ENCODE measurements at regions not wholly inside any gene's neighbourhood (a gene's known extent, or its start where the extent isn't known, plus 50 kb on each side); places are given as distances from the start of the nearest gene placed in this dataset.

DNA sequence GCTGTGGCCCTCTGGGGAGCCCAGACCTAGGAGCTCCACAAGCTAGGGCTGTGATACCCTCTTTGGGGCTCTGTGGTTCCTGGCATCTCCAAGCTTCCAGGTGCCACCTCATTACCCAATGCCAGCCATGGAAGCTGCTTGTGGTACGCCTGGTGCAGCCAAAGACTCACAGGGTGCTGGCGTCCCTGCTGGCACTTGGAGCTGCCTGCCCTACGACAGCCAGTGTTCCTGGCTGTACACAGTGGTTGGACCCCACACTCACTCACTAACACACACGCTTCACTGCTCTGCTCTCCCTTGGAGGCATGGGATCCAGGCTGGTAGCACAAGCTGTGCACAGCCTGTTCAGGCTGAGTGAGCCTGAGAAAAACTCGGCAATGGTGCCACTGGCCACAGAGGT lies 894.1 kb upstream of the PHF14 start:
- H3K4me3 ChIP-seq (ENCODE audit: low read depth, low read length, poor library complexity, severe bottlenecking) = no peak overlapping the region
- BruUV-seq (replicated peaks) = no TSS peak
- no peaks in the 10 kb centered on the region for H3K4me1 ChIP-seq (ENCODE audit: insufficient read depth, low read length, poor library complexity, severe bottlenecking)
- POLR2A ChIA-PET (ENCODE audit: low non-redundant PET) = no interaction called here
- TF ChIP-seq EZH2 (IDR thresholded peaks at IDR 0.05; ENCODE audit: borderline replicate concordance, low read depth, low read length, poor library complexity, severe bottlenecking) = no peak
- TF ChIP-seq, protein P1, sequence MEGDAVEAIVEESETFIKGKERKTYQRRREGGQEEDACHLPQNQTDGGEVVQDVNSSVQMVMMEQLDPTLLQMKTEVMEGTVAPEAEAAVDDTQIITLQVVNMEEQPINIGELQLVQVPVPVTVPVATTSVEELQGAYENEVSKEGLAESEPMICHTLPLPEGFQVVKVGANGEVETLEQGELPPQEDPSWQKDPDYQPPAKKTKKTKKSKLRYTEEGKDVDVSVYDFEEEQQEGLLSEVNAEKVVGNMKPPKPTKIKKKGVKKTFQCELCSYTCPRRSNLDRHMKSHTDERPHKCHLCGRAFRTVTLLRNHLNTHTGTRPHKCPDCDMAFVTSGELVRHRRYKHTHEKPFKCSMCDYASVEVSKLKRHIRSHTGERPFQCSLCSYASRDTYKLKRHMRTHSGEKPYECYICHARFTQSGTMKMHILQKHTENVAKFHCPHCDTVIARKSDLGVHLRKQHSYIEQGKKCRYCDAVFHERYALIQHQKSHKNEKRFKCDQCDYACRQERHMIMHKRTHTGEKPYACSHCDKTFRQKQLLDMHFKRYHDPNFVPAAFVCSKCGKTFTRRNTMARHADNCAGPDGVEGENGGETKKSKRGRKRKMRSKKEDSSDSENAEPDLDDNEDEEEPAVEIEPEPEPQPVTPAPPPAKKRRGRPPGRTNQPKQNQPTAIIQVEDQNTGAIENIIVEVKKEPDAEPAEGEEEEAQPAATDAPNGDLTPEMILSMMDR (conservative IDR thresholded peaks at IDR 0.05; ENCODE audit: low read depth, low read length) = no peak
- CTCF ChIA-PET = no interaction called here
- H3K27me3 ChIP-seq (replicated peaks; ENCODE audit: insufficient read depth, low read depth, low read length, poor library complexity) = no peaks in the 10 kb centered on the region
- intact Hi-C loops (cut with micrococcal nuclease; ENCODE audit: unreplicated experiment) = no loop called here
- no peaks in the 10 kb centered on the region for H3K9me3 ChIP-seq (ENCODE audit: low read depth, low read length, poor library complexity, severe bottlenecking)
- H3K36me3 ChIP-seq (ENCODE audit: insufficient read depth, low read length, poor library complexity, severe bottlenecking) = no peaks in the 10 kb centered on the region
- DNase-seq (ENCODE audit: low spot score) = no peak
- no peak overlapping the region for H3K27ac ChIP-seq (ENCODE audit: low read depth, low read length, poor library complexity, severe bottlenecking)

- BruUV-seq (replicated peaks) = no TSS peak
- DNase-seq (ENCODE audit: low spot score) = no peak
- no peaks in the 10 kb centered on the region for H3K36me3 ChIP-seq (ENCODE audit: insufficient read depth, low read length, poor library complexity, severe bottlenecking)
- intact Hi-C loops (cut with micrococcal nuclease; ENCODE audit: unreplicated experiment) = no loop called here
- no peak overlapping the region for H3K4me3 ChIP-seq (ENCODE audit: low read depth, low read length, poor library complexity, severe bottlenecking)
- no peak for TF ChIP-seq EZH2 (IDR thresholded peaks at IDR 0.05; ENCODE audit: borderline replicate concordance, low read depth, low read length, poor library complexity, severe bottlenecking)
- TF ChIP-seq, protein P1 (conservative IDR thresholded peaks at IDR 0.05; ENCODE audit: low read depth, low read length) = no peak
- no peak overlapping the region for H3K27ac ChIP-seq (ENCODE audit: low read depth, low read length, poor library complexity, severe bottlenecking)
- no peaks in the 10 kb centered on the region for H3K27me3 ChIP-seq (replicated peaks; ENCODE audit: insufficient read depth, low read depth, low read length, poor library complexity)
- no peaks in the 10 kb centered on the region for H3K4me1 ChIP-seq (ENCODE audit: insufficient read depth, low read length, poor library complexity, severe bottlenecking)
- ChIA-PET CTCF (no interaction called here), POLR2A (ENCODE audit: low non-redundant PET) (no interaction called here)
- H3K9me3 ChIP-seq (ENCODE audit: low read depth, low read length, poor library complexity, severe bottlenecking) = no peaks in the 10 kb centered on the region
These were observed 890.8 kb upstream of the PHF14 start for GRCh38 chr7:10082896-10083295.

DNA sequence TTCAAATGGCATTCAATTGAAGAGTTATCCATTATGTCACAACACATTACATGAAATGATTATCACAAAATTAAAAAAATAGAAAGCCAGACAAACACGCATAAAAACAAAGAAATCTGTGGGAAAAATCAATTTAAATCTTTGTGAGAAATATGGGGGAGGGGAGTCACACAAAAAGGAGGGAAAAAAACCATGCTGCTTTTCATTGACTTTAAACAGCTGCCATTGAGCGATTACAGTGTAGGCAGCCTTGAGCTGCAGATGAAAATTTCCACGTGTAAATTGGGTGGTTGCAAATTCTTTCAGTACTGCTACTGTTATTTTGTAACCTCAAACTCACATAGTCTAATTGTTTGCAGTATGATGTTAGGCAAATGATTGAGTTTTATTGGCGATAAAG lies 889.9 kb upstream of the PHF14 start:
- Histone ChIP-seq H3K9me3 (ENCODE audit: low read depth, low read length, poor library complexity, severe bottlenecking) (no peaks in the 10 kb centered on the region), H3K27ac (ENCODE audit: low read depth, low read length, poor library complexity, severe bottlenecking) (no peak overlapping the region), H3K4me1 (ENCODE audit: insufficient read depth, low read length, poor library complexity, severe bottlenecking) (no peaks in the 10 kb centered on the region), H3K27me3 (replicated peaks; ENCODE audit: insufficient read depth, low read depth, low read length, poor library complexity) (no peaks in the 10 kb centered on the region), H3K4me3 (ENCODE audit: low read depth, low read length, poor library complexity, severe bottlenecking) (no peak overlapping the region), H3K36me3 (ENCODE audit: insufficient read depth, low read length, poor library complexity, severe bottlenecking) (no peaks in the 10 kb centered on the region)
- ChIA-PET POLR2A (ENCODE audit: low non-redundant PET) (no interaction called here), CTCF (no interaction called here)
- TF ChIP-seq, protein P1 (conservative IDR thresholded peaks at IDR 0.05; ENCODE audit: low read depth, low read length) = no peak
- TF ChIP-seq EZH2 (IDR thresholded peaks at IDR 0.05; ENCODE audit: borderline replicate concordance, low read depth, low read length, poor library complexity, severe bottlenecking) = no peak
- no peak for DNase-seq (ENCODE audit: low spot score)
- intact Hi-C loops (cut with micrococcal nuclease; ENCODE audit: unreplicated experiment) = no loop called here
- no TSS peak for BruUV-seq (replicated peaks)
